NB4 (cell line): ENCODE measurements at regions not wholly inside any gene's neighbourhood (a gene's known extent, or its start where the extent isn't known, plus 50 kb on each side); places are given as distances from the start of the nearest gene placed in this dataset.

Experiments used
- MYC ChIP-seq: IDR thresholded peaks from 2 replicates; pipeline ENCODE4 v1.6.1; 2011; ENCODE audit warnings: low read depth, low read length
- POLR2A ChIP-seq: IDR thresholded peaks from 2 replicates; pipeline ENCODE4 v1.6.1; 2011; ENCODE audit warnings: mild to moderate bottlenecking; ENCODE audit not compliant: insufficient read length; ENCODE audit errors: extremely low read depth
- TF ChIP-seq, protein P1 (sequence below): IDR thresholded peaks from one replicate; pipeline ENCODE4 v1.5.1; 2012; ENCODE audit warnings: low read depth, low read length
- TF ChIP-seq, protein P2 (sequence below): IDR thresholded peaks from 2 replicates; pipeline ENCODE4 v1.6.1; 2011; ENCODE audit warnings: low read depth, low read length

DNA sequence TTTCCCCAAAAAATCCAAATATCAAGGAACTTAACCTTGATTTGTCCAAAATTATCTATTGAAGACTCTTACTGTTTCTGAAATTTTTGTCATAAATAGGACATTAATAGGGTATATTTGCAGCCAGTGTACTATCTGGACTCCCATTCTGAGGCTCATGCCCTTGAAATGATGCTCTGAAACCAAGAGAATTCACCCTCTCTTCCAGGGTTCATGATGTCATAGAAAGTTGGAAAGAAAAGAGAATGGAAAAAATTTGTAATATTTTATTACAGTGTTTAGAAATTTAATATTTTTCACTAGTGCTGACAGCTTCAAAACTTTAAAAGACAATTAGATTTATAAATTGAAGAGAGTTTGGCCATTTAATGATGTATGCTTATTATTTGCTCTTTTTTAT lies 712.5 kb downstream of the MCTP2 start:
- TF ChIP-seq, protein P1, sequence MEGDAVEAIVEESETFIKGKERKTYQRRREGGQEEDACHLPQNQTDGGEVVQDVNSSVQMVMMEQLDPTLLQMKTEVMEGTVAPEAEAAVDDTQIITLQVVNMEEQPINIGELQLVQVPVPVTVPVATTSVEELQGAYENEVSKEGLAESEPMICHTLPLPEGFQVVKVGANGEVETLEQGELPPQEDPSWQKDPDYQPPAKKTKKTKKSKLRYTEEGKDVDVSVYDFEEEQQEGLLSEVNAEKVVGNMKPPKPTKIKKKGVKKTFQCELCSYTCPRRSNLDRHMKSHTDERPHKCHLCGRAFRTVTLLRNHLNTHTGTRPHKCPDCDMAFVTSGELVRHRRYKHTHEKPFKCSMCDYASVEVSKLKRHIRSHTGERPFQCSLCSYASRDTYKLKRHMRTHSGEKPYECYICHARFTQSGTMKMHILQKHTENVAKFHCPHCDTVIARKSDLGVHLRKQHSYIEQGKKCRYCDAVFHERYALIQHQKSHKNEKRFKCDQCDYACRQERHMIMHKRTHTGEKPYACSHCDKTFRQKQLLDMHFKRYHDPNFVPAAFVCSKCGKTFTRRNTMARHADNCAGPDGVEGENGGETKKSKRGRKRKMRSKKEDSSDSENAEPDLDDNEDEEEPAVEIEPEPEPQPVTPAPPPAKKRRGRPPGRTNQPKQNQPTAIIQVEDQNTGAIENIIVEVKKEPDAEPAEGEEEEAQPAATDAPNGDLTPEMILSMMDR = no peak
- TF ChIP-seq POLR2A (no peak), MYC (no peak)
- TF ChIP-seq, protein P2, sequence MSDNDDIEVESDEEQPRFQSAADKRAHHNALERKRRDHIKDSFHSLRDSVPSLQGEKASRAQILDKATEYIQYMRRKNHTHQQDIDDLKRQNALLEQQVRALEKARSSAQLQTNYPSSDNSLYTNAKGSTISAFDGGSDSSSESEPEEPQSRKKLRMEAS = no peak
